Activated CD4-positive, alpha-beta T cell treated with anti-CD3 and anti-CD28 coated beads for 1 hour (primary cell): ENCODE measurements at regions not wholly inside any gene's neighbourhood (a gene's known extent, or its start where the extent isn't known, plus 50 kb on each side); places are given as distances from the start of the nearest gene placed in this dataset.

Experiments
- DNase-seq: peaks from one replicate; pipeline ENCODE4 v3.0.0-alpha.2; 2020

GRCh38 chr10:80870282-80870681, 332.6 kb downstream of the SH2D4B start:
- no peak for DNase-seq

GRCh38 chr10:80871083-80871482, 333.4 kb downstream of the SH2D4B start:
- DNase-seq, result no peak

- no peak for DNase-seq
Observed at GRCh38 chr10:80878330-80878729, 340.6 kb downstream of the SH2D4B start.

- no peak for DNase-seq
Observed at GRCh38 chr10:80890146-80890545, 352.4 kb downstream of the SH2D4B start.

- no peak for DNase-seq
Observed at GRCh38 chr10:80893256-80893655, 355.6 kb downstream of the SH2D4B start.

- DNase-seq, result no peak
Observed at GRCh38 chr10:80894311-80894791, 356.6 kb downstream of the SH2D4B start.

GRCh38 chr10:80894797-80895467, 357.2 kb downstream of the SH2D4B start:
- no peak for DNase-seq

- DNase-seq, result no peak
Observed at GRCh38 chr10:80896076-80896475, 358.4 kb downstream of the SH2D4B start.

- DNase-seq, result no peak
Observed at GRCh38 chr10:80896959-80897358, 359.3 kb downstream of the SH2D4B start.

- no peak for DNase-seq
Observed at GRCh38 chr10:80900661-80901060, 363.0 kb downstream of the SH2D4B start.

- no peak for DNase-seq
Observed at GRCh38 chr10:80908611-80909010, 370.9 kb downstream of the SH2D4B start.

GRCh38 chr10:80909254-80909653, 371.6 kb downstream of the SH2D4B start:
- no peak for DNase-seq

- no peak for DNase-seq
Observed at GRCh38 chr10:80917636-80918035, 379.9 kb downstream of the SH2D4B start.

GRCh38 chr10:80921032-80921431, 383.3 kb downstream of the SH2D4B start:
- DNase-seq, result no peak

GRCh38 chr10:80924063-80924952, 386.6 kb downstream of the SH2D4B start:
- no peak for DNase-seq

- no peak for DNase-seq
Observed at GRCh38 chr10:80927419-80928078, 389.8 kb downstream of the SH2D4B start.

GRCh38 chr10:80938903-80939302, 401.2 kb downstream of the SH2D4B start:
- no peak for DNase-seq

- DNase-seq, result no peak
Observed at GRCh38 chr10:80945264-80945880, 407.7 kb downstream of the SH2D4B start.

GRCh38 chr10:80946073-80946472, 408.4 kb downstream of the SH2D4B start:
- DNase-seq, result no peak

GRCh38 chr10:80946957-80947726, 409.4 kb downstream of the SH2D4B start:
- DNase-seq, result no peak

GRCh38 chr10:80949785-80950184, 412.1 kb downstream of the SH2D4B start:
- no peak for DNase-seq

GRCh38 chr10:80952436-80952835, 414.7 kb downstream of the SH2D4B start:
- DNase-seq, result no peak
